GM18951 (cell line): ENCODE measurements at regions not wholly inside any gene's neighbourhood (a gene's known extent, or its start where the extent isn't known, plus 50 kb on each side); places are given as distances from the start of the nearest gene placed in this dataset.

Experiments
- POLR2A ChIP-seq: IDR thresholded peaks from 4 replicates; pipeline ENCODE4 v1.6.1; 2011; ENCODE audit warnings: mild to moderate bottlenecking; ENCODE audit not compliant: insufficient read length, insufficient read depth; ENCODE audit errors: extremely low read depth
- in situ Hi-C: fragments of 300-500 bp; cut with MboI; formaldehyde crosslinking; loops from one replicate; pipeline ENCODE4 v1.12.0; 2022; ENCODE audit warnings: low sequenced_read_pairs, mixed read lengths, inconsistent platforms; ENCODE audit not compliant: unreplicated experiment

- in situ Hi-C loops = no loop called here
- no peak for TF ChIP-seq POLR2A
Measured at GRCh38 chr11:116084511-116084910, 580.3 kb upstream of the CADM1 start.

GRCh38 chr11:116082256-116082655 lies 578.0 kb upstream of the CADM1 start:
- in situ Hi-C loops = no loop called here
- no peak for TF ChIP-seq POLR2A

GRCh38 chr11:116079580-116079979 lies 575.4 kb upstream of the CADM1 start:
- in situ Hi-C loops = no loop called here
- no peak for TF ChIP-seq POLR2A

- TF ChIP-seq POLR2A = no peak
- in situ Hi-C loops = no loop called here
Measured at GRCh38 chr11:116078101-116078591, 573.9 kb upstream of the CADM1 start.

GRCh38 chr11:116077092-116077491 lies 572.9 kb upstream of the CADM1 start:
- in situ Hi-C loops = no loop called here
- TF ChIP-seq POLR2A = no peak

- in situ Hi-C loops = no loop called here
Measured at GRCh38 chr11:116073854-116074837, 569.9 kb upstream of the CADM1 start.

GRCh38 chr11:116072601-116073410 lies 568.6 kb upstream of the CADM1 start:
- in situ Hi-C loops = no loop called here
- TF ChIP-seq POLR2A = no peak

More at GRCh38 chr11:116073854-116074837, 569.9 kb upstream of the CADM1 start:
- no peak for TF ChIP-seq POLR2A

GRCh38 chr11:116072133-116072532 lies 567.9 kb upstream of the CADM1 start:
- TF ChIP-seq POLR2A = no peak
- in situ Hi-C loops = no loop called here

GRCh38 chr11:116071241-116071640 lies 567.0 kb upstream of the CADM1 start:
- no peak for TF ChIP-seq POLR2A
- in situ Hi-C loops = no loop called here

- TF ChIP-seq POLR2A = no peak
- in situ Hi-C loops = no loop called here
Measured at GRCh38 chr11:116070520-116070919, 566.3 kb upstream of the CADM1 start.

GRCh38 chr11:116066777-116067176 lies 562.6 kb upstream of the CADM1 start:
- in situ Hi-C loops = no loop called here
- no peak for TF ChIP-seq POLR2A

GRCh38 chr11:116065986-116066385 lies 561.8 kb upstream of the CADM1 start:
- in situ Hi-C loops = no loop called here
- TF ChIP-seq POLR2A = no peak

GRCh38 chr11:116065191-116065895 lies 561.1 kb upstream of the CADM1 start:
- in situ Hi-C loops = no loop called here
- no peak for TF ChIP-seq POLR2A
